Naive thymus-derived CD8-positive, alpha-beta T cell (primary cell): ENCODE measurements at regions not wholly inside any gene's neighbourhood (a gene's known extent, or its start where the extent isn't known, plus 50 kb on each side); places are given as distances from the start of the nearest gene placed in this dataset.

ENCODE experiments used
- ATAC-seq, 2 donors: fragments of 150-1000 bp; cut with Tn5 transposase in 1 of 2; sonication (Bioruptor Pico), chemical (Tn5 transposase) in 1 of 2; 1 replicate in 1 of 2; 2 replicates in 1 of 2; pipeline ENCODE4 v1.10.0; 2021; ENCODE audit warnings: mild to moderate bottlenecking in 2 of 2, moderate library complexity in 2 of 2
- POLR2A ChIA-PET: fragments of 350-600 bp; sonication (Branson Sonifier 250); formaldehyde crosslinking; loops from one replicate; lab custom pipeline; 2021; ENCODE audit warnings: antibody characterized with exemption; lab: Charles Lee
- DNase-seq, 10 donors: peaks; one replicate each; pipeline versions ENCODE4 v3.0.0 to v3.0.0-alpha.2; 2020 to 2022
- H3K27ac Mint-ChIP-seq, 10 donors: one replicate each; pipeline ENCODE4 v1.8.0; 2020 to 2022; ENCODE audit warnings: mild to moderate bottlenecking in 10 of 10, mixed read lengths in 10 of 10, moderate library complexity in 4 of 10, inconsistent platforms in 1 of 10
- H3K27me3 Mint-ChIP-seq, 5 donors: one replicate each; pipeline ENCODE4 v1.8.0; 2021 to 2022; ENCODE audit warnings: mixed read lengths in 5 of 5
- H3K36me3 Mint-ChIP-seq, 3 donors: one replicate each; pipeline ENCODE4 v1.8.0; 2020 to 2022; ENCODE audit warnings: mixed read lengths in 3 of 3, mild to moderate bottlenecking in 2 of 3, inconsistent platforms in 1 of 3
- H3K4me1 Mint-ChIP-seq, 4 donors: one replicate each; pipeline ENCODE4 v1.8.0; 2021 to 2022; ENCODE audit warnings: mixed read lengths in 4 of 4
- H3K4me3 Mint-ChIP-seq, 10 donors: one replicate each; pipeline ENCODE4 v1.8.0; 2020 to 2022; ENCODE audit warnings: mild to moderate bottlenecking in 10 of 10, mixed read lengths in 10 of 10, moderate library complexity in 6 of 10, inconsistent platforms in 1 of 10
- H3K9me3 Mint-ChIP-seq, 9 donors: one replicate each; pipeline ENCODE4 v1.8.0; 2020 to 2022; ENCODE audit warnings: mixed read lengths in 9 of 9, mild to moderate bottlenecking in 3 of 9, inconsistent platforms in 1 of 9, moderate library complexity in 1 of 9

DNA sequence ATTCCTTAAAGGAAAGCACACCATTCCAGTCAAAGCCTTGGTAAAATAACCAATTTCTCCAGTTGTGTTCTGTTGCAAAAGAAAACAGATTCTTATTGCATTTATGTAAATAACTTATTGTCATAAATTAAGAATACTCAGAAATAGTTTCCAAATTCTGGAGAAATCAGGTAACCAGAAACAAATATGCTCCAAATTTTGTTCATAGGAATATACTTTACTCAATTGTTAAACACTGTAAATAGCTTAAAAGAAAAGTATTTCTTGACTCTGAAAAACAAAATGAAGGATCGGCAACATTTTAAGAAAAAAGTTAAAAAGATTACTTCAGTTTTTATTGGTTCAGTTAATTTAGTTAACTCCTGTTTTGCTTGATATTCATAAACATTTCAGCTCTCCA is 67.1 kb upstream of the PIK3CG start:
- no peak for ATAC-seq

DNA sequence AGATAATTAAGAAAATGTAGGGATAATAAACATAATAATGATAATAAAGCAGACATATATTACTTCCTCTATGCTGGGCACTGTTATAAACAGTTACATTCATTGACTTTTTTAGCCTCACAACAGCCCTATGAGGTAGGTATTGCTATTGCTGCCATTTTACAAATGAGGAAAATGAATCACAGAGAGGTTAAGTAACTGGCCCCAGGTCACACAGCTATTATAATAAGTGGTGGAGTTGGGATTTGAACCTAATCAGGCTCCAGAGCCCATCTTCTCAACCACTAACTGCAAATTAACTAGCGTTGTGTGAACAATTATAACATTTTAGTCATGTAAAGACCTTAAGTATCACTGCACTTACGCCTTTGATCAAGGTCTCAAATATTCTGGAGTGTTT is 62.5 kb upstream of the PIK3CG start:
- H3K27me3 Mint-ChIP-seq: peaks cover 0 to 4% (median 0%) of the 10 kb centered on the region in 5 donors
- H3K4me1 Mint-ChIP-seq: no peaks in the 10 kb centered on the region
- POLR2A ChIA-PET: no interaction called here
- ATAC-seq (no peak), DNase-seq (no peak)
- no peak overlapping the region for H3K27ac Mint-ChIP-seq
- H3K9me3 Mint-ChIP-seq: peaks cover 0 to 9% (median 2%) of the 10 kb centered on the region in 9 donors
- peaks cover 0 to 5% (median 0%) of the 10 kb centered on the region in 3 donors for H3K36me3 Mint-ChIP-seq
- no peak overlapping the region for H3K4me3 Mint-ChIP-seq

More for the DNA sequence above, 67.1 kb upstream of the PIK3CG start:
- no peak for DNase-seq
- Mint-ChIP-seq H3K36me3 (peaks cover 0 to 9% (median 0%) of the 10 kb centered on the region in 3 donors), H3K9me3 (peaks cover 0 to 14% (median 2%) of the 10 kb centered on the region in 9 donors), H3K4me1 (no peaks in the 10 kb centered on the region), H3K27me3 (no peaks in the 10 kb centered on the region), H3K27ac (no peak overlapping the region), H3K4me3 (no peak overlapping the region)
- POLR2A ChIA-PET: interaction anchor here (0.6 kb wide), 1 partner anchor 371 kb away, joined by 4 read pairs; the partner anchor contains the start of gene HBP1

DNA sequence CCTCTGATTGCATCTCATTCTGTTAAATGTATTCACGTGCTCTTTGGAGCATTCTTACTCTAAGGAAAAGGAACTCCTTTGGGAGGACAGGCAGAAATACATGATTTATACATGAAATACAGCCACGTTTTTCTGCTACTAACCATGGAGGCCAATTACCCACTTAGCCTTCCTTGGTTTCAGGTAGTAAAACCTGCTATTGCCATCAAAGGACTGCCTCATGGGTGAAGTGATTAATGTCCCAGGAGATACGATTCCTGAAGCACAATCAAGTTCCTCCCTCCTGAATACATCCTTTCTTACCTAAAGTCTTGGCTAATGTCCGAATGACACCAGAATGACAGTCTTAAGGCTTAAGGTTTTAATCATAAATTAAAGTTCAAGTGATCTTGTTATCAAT is 58.5 kb upstream of the PIK3CG start:
- ATAC-seq: no peak
- no peak overlapping the region for H3K4me3 Mint-ChIP-seq
- peaks cover 0 to 4% (median 0%) of the 10 kb centered on the region in 5 donors for H3K27me3 Mint-ChIP-seq
- POLR2A ChIA-PET: no interaction called here
- no peak for DNase-seq
- no peak overlapping the region for H3K27ac Mint-ChIP-seq
- peaks cover 0 to 4% (median 0%) of the 10 kb centered on the region in 4 donors for H3K4me1 Mint-ChIP-seq
- H3K36me3 Mint-ChIP-seq: no peaks in the 10 kb centered on the region
- no peaks in the 10 kb centered on the region for H3K9me3 Mint-ChIP-seq

DNA sequence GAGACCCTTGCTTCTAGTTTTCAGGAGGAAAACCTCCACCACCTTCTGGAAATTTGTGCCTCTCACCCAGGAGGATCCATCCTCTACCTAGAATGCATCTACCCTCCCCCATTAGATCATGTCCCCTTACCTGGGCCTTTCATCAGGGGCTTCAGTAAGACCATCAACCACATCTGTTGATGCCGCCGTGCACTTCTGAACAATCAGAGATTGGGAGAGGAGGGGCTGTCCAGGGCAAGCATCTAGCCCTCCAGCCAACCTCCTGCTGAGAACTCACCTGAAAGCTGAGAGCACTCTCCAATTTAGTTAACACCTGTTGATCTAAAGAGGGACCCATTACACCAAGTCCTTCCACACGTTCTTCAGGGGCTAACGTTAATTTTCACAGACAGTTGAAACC is 57.6 kb upstream of the PIK3CG start:
- ATAC-seq (no peak), DNase-seq (no peak)
- Mint-ChIP-seq H3K4me3 (no peak overlapping the region), H3K36me3 (no peaks in the 10 kb centered on the region), H3K9me3 (no peaks in the 10 kb centered on the region), H3K27ac (no peak overlapping the region), H3K4me1 (peaks cover 0 to 13% (median 2%) of the 10 kb centered on the region in 4 donors), H3K27me3 (peaks cover 0 to 4% (median 2%) of the 10 kb centered on the region in 5 donors)
- POLR2A ChIA-PET: no interaction called here

DNA sequence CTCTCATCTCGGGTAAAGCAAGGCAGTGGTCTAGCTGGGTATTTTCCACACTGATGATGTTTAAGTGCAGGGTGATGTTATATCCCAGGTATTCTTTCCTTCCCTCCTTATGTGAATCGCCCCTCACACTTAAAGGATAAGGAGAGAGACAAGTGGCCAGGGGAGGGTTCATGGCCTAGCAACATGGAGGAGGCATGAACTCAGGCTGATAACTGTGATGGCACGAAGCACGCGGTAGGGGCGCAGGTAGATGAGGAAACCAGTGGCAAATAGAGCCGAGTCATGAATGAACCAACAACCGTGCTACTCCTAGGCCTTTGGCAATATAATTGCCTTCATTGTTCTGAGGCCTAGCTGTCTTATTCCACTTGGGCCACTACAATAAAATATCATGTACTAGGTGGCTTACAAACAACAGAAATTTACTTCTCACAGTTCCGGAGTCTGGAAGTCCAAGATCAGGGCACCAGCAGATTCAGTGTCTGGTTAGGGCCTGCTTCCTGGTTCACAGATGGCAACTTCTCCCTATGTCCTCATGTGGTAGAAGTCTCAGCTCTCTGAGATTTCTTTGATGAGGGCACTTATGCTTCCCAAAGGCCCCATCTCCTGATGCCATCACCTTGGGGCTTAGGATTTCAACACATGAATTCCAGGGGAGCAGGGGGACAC is 56.0 kb upstream of the PIK3CG start:
- H3K4me3 Mint-ChIP-seq: no peak overlapping the region
- POLR2A ChIA-PET: no interaction called here
- peaks cover 0 to 17% (median 2%) of the 10 kb centered on the region in 4 donors for H3K4me1 Mint-ChIP-seq
- H3K36me3 Mint-ChIP-seq: no peaks in the 10 kb centered on the region
- H3K9me3 Mint-ChIP-seq: no peaks in the 10 kb centered on the region
- H3K27me3 Mint-ChIP-seq: peaks cover 0 to 4% (median 2%) of the 10 kb centered on the region in 5 donors
- DNase-seq: no peak
- H3K27ac Mint-ChIP-seq: no peak overlapping the region
- ATAC-seq: no peak

DNA sequence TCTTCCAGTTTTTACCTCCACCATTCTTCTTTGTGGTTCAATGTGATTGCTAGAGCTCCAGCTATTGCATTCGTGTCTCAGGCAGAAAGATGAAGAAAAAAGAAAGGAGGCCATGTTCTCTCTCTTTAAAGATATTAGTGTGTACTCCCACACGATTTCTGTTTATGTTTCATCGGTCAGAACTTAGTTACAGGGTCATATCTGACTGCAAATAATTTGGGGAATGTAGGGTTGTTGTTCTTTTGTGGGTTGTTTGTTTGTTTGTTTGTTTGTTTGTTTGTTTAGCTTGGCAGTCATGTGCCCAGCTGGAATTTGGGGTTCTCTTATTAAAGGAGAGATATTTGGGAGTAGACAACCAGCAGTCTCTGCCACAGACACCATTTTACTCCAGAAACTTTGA is 53.6 kb upstream of the PIK3CG start:
- no peak overlapping the region for H3K4me3 Mint-ChIP-seq
- peaks cover 0 to 2% (median 0%) of the 10 kb centered on the region in 5 donors for H3K27me3 Mint-ChIP-seq
- ATAC-seq (no peak), DNase-seq (no peak)
- H3K9me3 Mint-ChIP-seq: no peaks in the 10 kb centered on the region
- H3K36me3 Mint-ChIP-seq: no peaks in the 10 kb centered on the region
- no peak overlapping the region for H3K27ac Mint-ChIP-seq
- peaks cover 0 to 17% (median 2%) of the 10 kb centered on the region in 4 donors for H3K4me1 Mint-ChIP-seq
- POLR2A ChIA-PET: interaction anchor here (0.6 kb wide), 1 partner anchor 359 kb away, joined by 7 read pairs; no protein-coding TSS in a partner anchor

DNA sequence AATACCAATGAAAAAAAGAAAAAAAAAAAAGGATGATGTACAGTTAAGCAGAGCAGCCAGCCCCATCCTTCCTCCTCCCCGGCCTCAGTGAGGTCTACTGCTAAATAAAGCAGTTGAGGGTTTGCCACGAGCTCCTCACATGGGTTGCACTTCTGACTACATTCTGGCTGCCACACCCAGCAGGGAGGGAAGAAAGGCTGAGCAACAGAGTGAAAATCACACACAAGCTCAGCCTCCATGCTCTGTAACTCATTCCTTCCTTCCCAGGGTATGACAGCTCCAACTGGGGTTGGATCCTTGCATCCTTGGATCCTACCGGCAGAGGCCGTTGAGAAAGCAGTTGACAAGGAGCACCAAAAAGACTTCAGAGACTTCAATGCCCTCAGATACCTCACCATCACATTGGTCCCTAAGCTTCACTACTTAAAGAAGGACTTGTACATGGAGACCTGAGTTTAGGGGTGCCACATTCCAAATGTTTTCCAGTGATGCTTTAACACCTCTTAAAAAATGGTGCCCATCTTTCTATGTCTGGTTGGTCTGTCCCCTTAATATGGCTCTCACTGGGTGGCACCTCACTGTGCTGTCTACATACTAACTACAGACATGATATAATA is 52.9 kb upstream of the PIK3CG start:
- peaks cover 0 to 2% (median 0%) of the 10 kb centered on the region in 5 donors for H3K27me3 Mint-ChIP-seq
- POLR2A ChIA-PET: interaction anchor here (0.6 kb wide), 1 partner anchor 358 kb away, joined by 7 read pairs; no protein-coding TSS in a partner anchor
- DNase-seq (peak in 1 of 10 donors; percentile 10), ATAC-seq (no peak)
- no peaks in the 10 kb centered on the region for H3K9me3 Mint-ChIP-seq
- peaks cover 0 to 17% (median 2%) of the 10 kb centered on the region in 4 donors for H3K4me1 Mint-ChIP-seq
- no peak overlapping the region for H3K4me3 Mint-ChIP-seq
- H3K27ac Mint-ChIP-seq: no peak overlapping the region
- H3K36me3 Mint-ChIP-seq: no peaks in the 10 kb centered on the region

DNA sequence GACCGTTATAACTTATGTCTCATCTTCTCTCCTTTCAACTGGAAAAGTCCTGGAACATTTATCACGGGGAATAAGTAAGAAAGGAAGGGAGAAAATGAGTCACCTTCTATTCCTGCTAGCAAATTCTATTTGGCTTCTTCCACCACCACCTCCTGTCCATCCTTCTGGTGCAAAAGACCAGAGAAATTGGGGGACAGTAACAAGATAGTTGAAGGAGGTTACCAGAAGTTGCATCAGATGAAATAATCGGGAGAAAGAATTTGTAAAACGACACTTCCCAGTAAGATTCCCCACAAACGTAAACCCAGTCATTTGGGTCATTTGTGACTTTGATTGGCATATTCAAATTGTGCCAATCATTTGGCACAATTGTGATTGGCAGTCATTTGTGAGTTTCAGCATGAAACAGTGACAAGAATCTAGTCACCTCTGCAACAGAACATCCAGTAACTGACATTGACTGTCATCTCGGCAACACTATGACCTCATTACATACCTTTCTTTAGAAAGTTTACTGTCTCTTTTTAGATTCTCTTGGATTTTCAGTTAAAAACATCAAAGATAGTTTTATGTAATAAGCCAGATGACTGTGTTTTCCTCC is 51.3 kb upstream of the PIK3CG start:
- H3K27ac Mint-ChIP-seq: no peak overlapping the region
- DNase-seq (no peak), ATAC-seq (no peak)
- no peak overlapping the region for H3K4me3 Mint-ChIP-seq
- POLR2A ChIA-PET: no interaction called here
- no peaks in the 10 kb centered on the region for H3K9me3 Mint-ChIP-seq
- H3K4me1 Mint-ChIP-seq: peaks cover 0 to 17% (median 2%) of the 10 kb centered on the region in 4 donors
- peaks cover 0 to 2% (median 0%) of the 10 kb centered on the region in 5 donors for H3K27me3 Mint-ChIP-seq
- H3K36me3 Mint-ChIP-seq: no peaks in the 10 kb centered on the region

DNA sequence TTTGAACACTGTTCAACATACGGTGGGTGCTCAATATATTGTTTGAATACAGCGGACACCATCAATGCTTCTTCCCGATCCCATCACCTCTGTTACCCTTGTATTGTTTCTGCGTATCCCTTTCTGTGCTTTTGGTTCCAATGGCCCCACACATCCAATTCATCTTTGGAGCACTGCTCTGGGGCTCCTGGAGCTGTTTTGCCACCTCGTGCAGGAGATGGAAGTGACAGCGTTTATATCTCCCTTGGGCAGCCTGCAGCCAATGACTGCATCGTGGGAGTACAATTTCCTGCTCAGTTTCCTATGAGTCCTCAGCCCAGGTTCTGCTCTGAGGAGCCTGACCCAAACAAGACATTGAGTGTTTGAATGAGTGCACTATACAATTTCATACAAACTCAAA is 50.2 kb upstream of the PIK3CG start:
- peaks cover 0 to 17% (median 2%) of the 10 kb centered on the region in 4 donors for H3K4me1 Mint-ChIP-seq
- no peak overlapping the region for H3K4me3 Mint-ChIP-seq
- POLR2A ChIA-PET: no interaction called here
- no peak for ATAC-seq
- no peaks in the 10 kb centered on the region for H3K9me3 Mint-ChIP-seq
- DNase-seq: no peak
- H3K36me3 Mint-ChIP-seq: no peaks in the 10 kb centered on the region
- H3K27me3 Mint-ChIP-seq: peaks cover 0 to 2% (median 0%) of the 10 kb centered on the region in 5 donors
- no peak overlapping the region for H3K27ac Mint-ChIP-seq
